HEK293 (cell line): ENCODE measurements at regions not wholly inside any gene's neighbourhood (a gene's known extent, or its start where the extent isn't known, plus 50 kb on each side); places are given as distances from the start of the nearest gene placed in this dataset.

ENCODE experiments used
- CTCF ChIA-PET: fragments of 350-600 bp; formaldehyde crosslinking; extraction: SDS; loops from one replicate; lab custom pipeline; 2021; ENCODE audit warnings: antibody characterized with exemption; lab: Yijun Ruan, JAX
- POLR2A ChIA-PET: fragments of 300-600 bp; formaldehyde crosslinking; extraction: SDS; loops from one replicate; lab custom pipeline; 2020; ENCODE audit warnings: antibody characterized with exemption, inconsistent platforms; lab: Yijun Ruan, JAX
- H3K27ac ChIP-seq: fragments of 200-500 bp; sonication (Bioruptor generic); 2 replicates; pipeline ENCODE4 v1.5.1; 2014; ENCODE audit warnings: low read depth, low read length, control low read depth, inconsistent platforms; ENCODE audit errors: extremely low read depth
- H3K36me3 ChIP-seq, 2 experiments: fragments of 200-500 bp in 1 of 2; sonication (Bioruptor generic) in 1 of 2; 1 replicate in 1 of 2; 2 replicates in 1 of 2; pipeline ENCODE4 v1.5.1; 2014 to 2017; ENCODE audit warnings: inconsistent platforms in 2 of 2, low read length in 2 of 2; ENCODE audit not compliant: control insufficient read depth in 2 of 2, insufficient read depth in 1 of 2
- H3K4me1 ChIP-seq: fragments of 200-500 bp; sonication (Bioruptor generic); 2 replicates; pipeline ENCODE4 v1.5.1; 2014; ENCODE audit warnings: mild to moderate bottlenecking, low read length, inconsistent platforms; ENCODE audit not compliant: control insufficient read depth, insufficient read depth
- H3K4me3 ChIP-seq: 2 replicates; pipeline ENCODE4 v1.5.1; 2011; ENCODE audit warnings: low read depth, mild to moderate bottlenecking, control low read depth, low read length, moderate library complexity
- H3K9me3 ChIP-seq: fragments of 200-500 bp; sonication (Bioruptor generic); 2 replicates; pipeline ENCODE4 v1.5.1; 2014; ENCODE audit warnings: low read depth, low read length, inconsistent platforms; ENCODE audit not compliant: control insufficient read depth, insufficient read depth
- IKZF3 ChIP-seq: fragments of 450-650 bp; IDR thresholded peaks from 2 replicates; pipeline ENCODE4 v1.5.0; 2018; ENCODE audit warnings: missing biosample characterization, mild to moderate bottlenecking, missing genetic modification characterization, moderate library complexity
- PRDM10 ChIP-seq: fragments of 450-650 bp; formaldehyde crosslinking; IDR thresholded peaks from 2 replicates; pipeline ENCODE4 v1.5.1; 2016; ENCODE audit warnings: missing biosample characterization, missing genetic modification characterization
- TCF7L2 ChIP-seq: IDR thresholded peaks from 2 replicates; pipeline ENCODE4 v1.6.1; 2011; ENCODE audit warnings: low read depth, mild to moderate bottlenecking, inconsistent platforms, low read length, moderate library complexity, borderline replicate concordance
- TSHZ1 ChIP-seq: fragments of 450-650 bp; formaldehyde crosslinking; IDR thresholded peaks from 2 replicates; pipeline ENCODE4 v1.5.1; 2016; ENCODE audit warnings: missing biosample characterization, missing genetic modification characterization, borderline replicate concordance
- ZBTB10 ChIP-seq: fragments of 450-650 bp; formaldehyde crosslinking; IDR thresholded peaks from 2 replicates; pipeline ENCODE4 v1.5.1; 2016; ENCODE audit warnings: missing biosample characterization, missing genetic modification characterization
- ZBTB20 ChIP-seq: fragments of 450-650 bp; formaldehyde crosslinking; IDR thresholded peaks from 2 replicates; pipeline ENCODE4 v1.5.1; 2016; ENCODE audit warnings: missing biosample characterization, missing genetic modification characterization
- ZNF184 ChIP-seq: fragments of 450-650 bp; IDR thresholded peaks from 2 replicates; pipeline ENCODE4 v1.5.1; 2018; ENCODE audit warnings: missing biosample characterization, mild to moderate bottlenecking, missing genetic modification characterization
- ZNF48 ChIP-seq: fragments of 450-650 bp; formaldehyde crosslinking; IDR thresholded peaks from 2 replicates; pipeline ENCODE4 v1.5.1; 2016; ENCODE audit warnings: missing biosample characterization, missing genetic modification characterization
- ZNF514 ChIP-seq: fragments of 450-650 bp; formaldehyde crosslinking; IDR thresholded peaks from 2 replicates; pipeline ENCODE4 v1.5.1; 2016; ENCODE audit warnings: missing biosample characterization, missing genetic modification characterization
- ZNF623 ChIP-seq: fragments of 450-650 bp; formaldehyde crosslinking; IDR thresholded peaks from 2 replicates; pipeline ENCODE4 v1.5.1; 2016; ENCODE audit warnings: missing biosample characterization, missing genetic modification characterization
- ZNF624 ChIP-seq: fragments of 450-650 bp; formaldehyde crosslinking; IDR thresholded peaks from 2 replicates; pipeline ENCODE4 v1.5.1; 2017; ENCODE audit warnings: missing biosample characterization, missing genetic modification characterization
- ZNF677 ChIP-seq: fragments of 450-650 bp; IDR thresholded peaks from 2 replicates; pipeline ENCODE4 v1.5.0; 2018; ENCODE audit warnings: missing biosample characterization, mild to moderate bottlenecking, missing genetic modification characterization, moderate library complexity

- H3K4me3 ChIP-seq, result no peak overlapping the region
- CTCF ChIA-PET, result interaction anchor here (0.6 kb wide), 1 partner anchor 122 kb away, joined by 4 read pairs; no protein-coding TSS in a partner anchor
- no peaks in the 10 kb centered on the region for H3K4me1 ChIP-seq
- POLR2A ChIA-PET, result interaction anchor here (0.6 kb wide), 1 partner anchor 67 kb away, joined by 6 read pairs; no protein-coding TSS in a partner anchor
- H3K9me3 ChIP-seq, result no peaks in the 10 kb centered on the region
- H3K27ac ChIP-seq, result no peak overlapping the region
- TF ChIP-seq ZNF48 (tag by site-specific recombination) (no peak), TSHZ1 (tag by site-specific recombination) (no peak), ZNF624 (tag by site-specific recombination) (no peak), ZNF677 (tag by site-specific recombination) (no peak), ZBTB20 (tag by site-specific recombination) (no peak), ZNF514 (tag by site-specific recombination) (no peak), PRDM10 (tag by site-specific recombination) (no peak), ZNF184 (tag by site-specific recombination) (no peak), ZBTB10 (no peak)
- H3K36me3 ChIP-seq, result no peaks in the 10 kb centered on the region
These were observed 113.6 kb upstream of the PTPN1 start for GRCh38 chr20:50396623-50397022.

- Histone ChIP-seq H3K4me1 (no peaks in the 10 kb centered on the region), H3K27ac (no peak overlapping the region), H3K9me3 (no peaks in the 10 kb centered on the region)
- TF ChIP-seq TCF7L2 (no peak), ZNF623 (tag by site-specific recombination) (no peak), IKZF3 (tag by site-specific recombination) (no peak)
- TF ChIP-seq, all 188 proteins: peak for 0
- POLR2A ChIA-PET, result interaction anchor here (0.6 kb wide), 1 partner anchor 68 kb away, joined by 6 read pairs; no protein-coding TSS in a partner anchor
- CTCF ChIA-PET, result interaction anchor here (0.6 kb wide), 1 partner anchor 123 kb away, joined by 4 read pairs; no protein-coding TSS in a partner anchor
- H3K36me3 ChIP-seq, result no peaks in the 10 kb centered on the region
- H3K4me3 ChIP-seq, result no peak overlapping the region
These were observed 113.1 kb upstream of the PTPN1 start for GRCh38 chr20:50397058-50397457.
